MCF 10A (cell line): ENCODE measurements at regions not wholly inside any gene's neighbourhood (a gene's known extent, or its start where the extent isn't known, plus 50 kb on each side); places are given as distances from the start of the nearest gene placed in this dataset.
"Not testable (repeated sequence)": the region's sequence is repeated elsewhere in the genome, so short reads cannot be mapped to it uniquely, and the experiment has no call there.

Experiments
- BruUV-seq: library from RNA; stranded (reverse); fragments of 400-500 nt; replicated peaks from 2 replicates; lab custom pipeline; 2021; lab: Mats Ljungman, UMichigan
- CTCF ChIA-PET: fragments of 300-600 bp; sonication (Branson Sonifier 250); formaldehyde crosslinking; extraction: SDS; loops from one replicate; lab custom pipeline; 2021; ENCODE audit warnings: antibody characterized with exemption, inconsistent platforms; lab: Yijun Ruan, JAX
- POLR2A ChIA-PET: fragments of 300-600, 350-650 bp; sonication (Branson Sonifier 250); formaldehyde crosslinking; extraction: SDS; loops from one replicate; lab custom pipeline; 2020; ENCODE audit warnings: antibody characterized with exemption, inconsistent platforms; lab: Yijun Ruan, JAX
- DNase-seq: peaks from one replicate; pipeline ENCODE4 v3.0.0-alpha.2; 2018; ENCODE audit not compliant: unreplicated experiment
- H3K27ac Mint-ChIP-seq: one replicate; pipeline ENCODE4 v1.8.0; 2022; ENCODE audit warnings: mild to moderate bottlenecking, low read depth, mixed read lengths; ENCODE audit not compliant: unreplicated experiment
- H3K27me3 Mint-ChIP-seq: one replicate; pipeline ENCODE4 v1.8.0; 2022; ENCODE audit warnings: mixed read lengths; ENCODE audit not compliant: insufficient read depth, unreplicated experiment
- H3K36me3 Mint-ChIP-seq: one replicate; pipeline ENCODE4 v1.8.0; 2022; ENCODE audit warnings: mild to moderate bottlenecking, moderate library complexity, mixed read lengths; ENCODE audit not compliant: insufficient read depth, unreplicated experiment
- H3K4me1 Mint-ChIP-seq: one replicate; pipeline ENCODE4 v1.8.0; 2022; ENCODE audit warnings: mixed read lengths; ENCODE audit not compliant: insufficient read depth, unreplicated experiment
- H3K4me3 Mint-ChIP-seq: one replicate; pipeline ENCODE4 v1.8.0; 2022; ENCODE audit warnings: mild to moderate bottlenecking, moderate library complexity, mixed read lengths; ENCODE audit not compliant: unreplicated experiment
- H3K9me3 Mint-ChIP-seq: one replicate; pipeline ENCODE4 v1.8.0; 2022; ENCODE audit warnings: mixed read lengths; ENCODE audit not compliant: unreplicated experiment
- intact Hi-C: fragments of 100-400 bp; cut with micrococcal nuclease; formaldehyde crosslinking; loops from 2 replicates; pipeline ENCODE4 v1.14.1; 2022
- TF ChIP-seq, protein P1 (sequence below): fragments of 200-600 bp; IDR thresholded peaks from one replicate; pipeline ENCODE4 v1.8.0; 2022; ENCODE audit warnings: antibody characterized with exemption, mild to moderate bottlenecking; ENCODE audit not compliant: unreplicated experiment

DNA sequence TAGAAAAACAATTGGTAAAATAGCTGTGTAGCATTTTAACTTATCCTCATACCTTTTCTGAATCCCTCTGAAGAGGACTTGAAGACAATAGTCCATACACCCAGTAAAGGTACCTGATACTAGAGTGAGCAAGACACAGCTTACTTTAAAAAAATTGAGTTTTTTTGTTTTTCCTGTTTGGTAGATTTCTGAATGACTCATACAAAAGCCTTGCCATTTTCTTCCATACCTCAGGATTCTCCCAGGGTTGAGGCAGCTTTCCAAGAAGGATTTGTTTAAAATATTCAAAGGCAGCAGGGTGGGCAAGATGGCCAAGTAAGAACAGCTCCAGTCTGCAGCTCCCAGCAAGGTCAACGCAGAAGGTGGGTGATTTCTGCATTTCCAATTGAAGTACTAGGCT, 551.0 kb upstream of the LRATD1 start:
- H3K4me3 Mint-ChIP-seq, result no peak overlapping the region
- BruUV-seq, result no TSS peak
- H3K36me3 Mint-ChIP-seq, result no peaks in the 10 kb centered on the region
- intact Hi-C loops, result no loop called here
- peaks cover 8% of the 10 kb centered on the region for H3K9me3 Mint-ChIP-seq
- DNase-seq, result peak; percentile 24
- H3K27me3 Mint-ChIP-seq, result no peaks in the 10 kb centered on the region
- no peaks in the 10 kb centered on the region for H3K4me1 Mint-ChIP-seq
- ChIA-PET POLR2A (no interaction called here), CTCF (no interaction called here)
- no peak overlapping the region for H3K27ac Mint-ChIP-seq
- TF ChIP-seq, protein P1, sequence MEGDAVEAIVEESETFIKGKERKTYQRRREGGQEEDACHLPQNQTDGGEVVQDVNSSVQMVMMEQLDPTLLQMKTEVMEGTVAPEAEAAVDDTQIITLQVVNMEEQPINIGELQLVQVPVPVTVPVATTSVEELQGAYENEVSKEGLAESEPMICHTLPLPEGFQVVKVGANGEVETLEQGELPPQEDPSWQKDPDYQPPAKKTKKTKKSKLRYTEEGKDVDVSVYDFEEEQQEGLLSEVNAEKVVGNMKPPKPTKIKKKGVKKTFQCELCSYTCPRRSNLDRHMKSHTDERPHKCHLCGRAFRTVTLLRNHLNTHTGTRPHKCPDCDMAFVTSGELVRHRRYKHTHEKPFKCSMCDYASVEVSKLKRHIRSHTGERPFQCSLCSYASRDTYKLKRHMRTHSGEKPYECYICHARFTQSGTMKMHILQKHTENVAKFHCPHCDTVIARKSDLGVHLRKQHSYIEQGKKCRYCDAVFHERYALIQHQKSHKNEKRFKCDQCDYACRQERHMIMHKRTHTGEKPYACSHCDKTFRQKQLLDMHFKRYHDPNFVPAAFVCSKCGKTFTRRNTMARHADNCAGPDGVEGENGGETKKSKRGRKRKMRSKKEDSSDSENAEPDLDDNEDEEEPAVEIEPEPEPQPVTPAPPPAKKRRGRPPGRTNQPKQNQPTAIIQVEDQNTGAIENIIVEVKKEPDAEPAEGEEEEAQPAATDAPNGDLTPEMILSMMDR, result no peak

DNA sequence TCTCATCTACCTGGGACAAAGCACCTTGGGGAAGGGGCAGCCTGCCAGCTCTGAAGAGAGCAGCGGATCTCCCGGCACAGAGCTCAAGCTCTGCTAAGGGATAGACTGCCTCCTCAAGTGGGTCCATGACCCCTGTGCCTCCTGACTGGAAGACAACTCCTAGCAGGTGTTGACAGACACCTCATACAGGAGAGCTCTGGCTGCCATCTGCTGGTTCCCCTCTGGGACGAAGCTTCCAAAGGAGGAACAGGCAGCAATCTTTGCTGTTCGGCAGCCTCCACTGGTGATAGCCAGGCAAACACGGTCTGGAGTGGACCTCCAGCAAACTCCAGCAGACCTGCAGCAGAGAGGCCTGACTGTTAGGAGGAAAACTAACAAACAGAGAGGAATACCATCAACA, 549.9 kb upstream of the LRATD1 start:
- ChIA-PET POLR2A (no interaction called here), CTCF (interaction anchor here (0.7 kb wide), 1 partner anchor 17 kb away, joined by 3 read pairs; no protein-coding TSS in a partner anchor)
- Mint-ChIP-seq H3K4me3 (no peak overlapping the region), H3K27me3 (no peaks in the 10 kb centered on the region), H3K9me3 (peaks cover 8% of the 10 kb centered on the region), H3K36me3 (no peaks in the 10 kb centered on the region), H3K4me1 (no peaks in the 10 kb centered on the region), H3K27ac (no peak overlapping the region)
- TF ChIP-seq, protein P1, result no peak
- DNase-seq, result no peak
- intact Hi-C loops, result no loop called here
- BruUV-seq, result no TSS peak

DNA sequence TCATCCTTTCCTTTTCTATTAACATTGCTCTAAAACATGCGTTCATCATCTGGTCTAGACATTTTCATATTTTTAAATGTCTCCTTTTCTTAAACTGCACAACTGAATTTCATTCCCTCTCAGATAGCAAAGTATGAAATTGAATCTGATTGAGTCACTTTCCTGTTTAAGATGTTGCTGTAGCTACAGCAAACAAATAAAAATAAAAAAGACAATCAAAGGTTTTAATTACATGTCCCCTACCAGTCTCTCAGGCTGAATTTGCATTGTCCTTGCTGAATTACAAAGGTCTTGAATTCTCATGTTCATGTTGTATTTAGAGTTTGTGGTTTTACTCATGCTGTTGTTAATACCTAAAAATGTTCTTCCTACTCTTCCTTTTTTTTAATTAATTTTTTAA, 537.9 kb upstream of the LRATD1 start:
- Mint-ChIP-seq H3K36me3 (no peaks in the 10 kb centered on the region), H3K4me3 (no peak overlapping the region), H3K27ac (no peak overlapping the region), H3K9me3 (no peaks in the 10 kb centered on the region), H3K4me1 (no peaks in the 10 kb centered on the region), H3K27me3 (no peaks in the 10 kb centered on the region)
- ChIA-PET CTCF (interaction anchor here (0.7 kb wide), 1 partner anchor 17 kb away, joined by 5 read pairs; no protein-coding TSS in a partner anchor), POLR2A (no interaction called here)
- no peak for DNase-seq
- no TSS peak for BruUV-seq
- TF ChIP-seq, protein P1, result no peak
- intact Hi-C loops, result no loop called here

DNA sequence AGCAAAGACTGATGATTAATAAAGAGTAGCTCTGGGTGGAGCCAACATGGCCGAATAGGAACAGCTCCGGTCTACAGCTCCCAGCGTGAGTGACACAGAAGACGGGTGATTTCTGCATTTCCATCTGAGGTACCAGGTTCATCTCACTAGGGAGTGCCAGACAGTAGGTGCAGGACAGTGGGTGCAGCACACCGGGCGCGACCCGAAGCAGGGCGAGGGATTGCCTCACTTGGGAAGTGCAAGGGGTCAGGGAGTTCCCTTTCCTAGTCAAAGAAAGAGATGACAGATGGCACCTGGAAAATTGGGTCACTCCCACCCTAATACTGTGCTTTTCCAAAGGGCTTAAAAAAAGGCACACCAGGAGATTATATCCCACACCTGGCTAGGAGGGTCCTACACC, 533.4 kb upstream of the LRATD1 start:
- BruUV-seq, H3K27me3 Mint-ChIP-seq, H3K4me3 Mint-ChIP-seq, H3K27ac Mint-ChIP-seq, DNase-seq, H3K9me3 Mint-ChIP-seq, CTCF ChIA-PET, H3K4me1 Mint-ChIP-seq, H3K36me3 Mint-ChIP-seq, intact Hi-C loops: not testable (repeated sequence)
- POLR2A ChIA-PET, result interaction anchor here (0.6 kb wide), 1 partner anchor 86 kb away, joined by 3 read pairs; no protein-coding TSS in a partner anchor

DNA sequence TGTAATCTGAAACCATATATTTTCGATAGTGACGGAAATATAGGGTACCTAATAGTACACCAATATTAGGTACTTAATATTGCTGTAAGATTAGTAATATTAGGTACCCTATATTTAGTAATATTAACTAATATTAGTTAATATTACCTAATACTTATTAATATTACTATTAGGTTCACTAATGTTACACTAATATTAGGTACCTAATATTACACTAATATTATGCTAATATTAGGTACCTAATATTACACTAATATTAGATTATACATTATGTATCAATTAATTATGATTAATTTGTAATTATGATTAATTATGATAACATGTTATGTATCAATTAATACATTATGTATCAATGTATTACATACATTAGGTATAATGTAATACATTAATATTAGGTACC, 518.2 kb upstream of the LRATD1 start:
- no peak for DNase-seq
- Mint-ChIP-seq H3K27me3 (no peaks in the 10 kb centered on the region), H3K27ac (no peak overlapping the region), H3K4me3 (no peak overlapping the region), H3K4me1 (no peaks in the 10 kb centered on the region), H3K9me3 (no peaks in the 10 kb centered on the region), H3K36me3 (peaks cover 6% of the 10 kb centered on the region)
- TF ChIP-seq, protein P1, result no peak
- CTCF ChIA-PET, result no interaction called here
- POLR2A ChIA-PET, result no interaction called here
- intact Hi-C loops, result no loop called here
- no TSS peak for BruUV-seq
